ENCODE measurements at regions not wholly inside any gene's neighbourhood (a gene's known extent, or its start where the extent isn't known, plus 50 kb on each side); places are given as distances from the start of the nearest gene placed in this dataset.

DNA sequence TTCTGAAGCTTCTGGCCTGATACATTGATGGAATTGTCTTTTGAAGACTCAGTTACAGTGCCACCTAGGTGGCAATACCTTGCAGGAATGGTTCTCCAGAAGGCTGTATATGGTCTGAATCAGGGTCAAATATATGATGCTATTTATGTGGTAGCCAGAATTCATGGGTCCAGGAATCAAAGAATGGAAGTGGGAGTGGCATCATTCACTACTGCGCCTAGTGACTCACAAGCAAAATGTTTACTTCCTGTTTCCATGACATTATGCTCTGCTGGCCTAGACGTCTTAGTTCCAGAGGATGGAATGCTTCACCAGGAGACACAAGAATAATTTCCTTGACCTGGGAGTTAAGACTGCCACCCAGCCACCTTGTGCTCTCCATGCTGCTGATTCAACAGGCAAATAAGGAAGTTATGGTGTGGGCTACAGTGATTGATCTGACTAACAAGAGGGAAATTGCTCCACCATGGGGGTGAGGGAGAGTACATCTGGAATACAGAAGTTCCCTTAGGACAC, 491.8 kb downstream of the ETS1 start:
- Histone ChIP-seq H3K27ac (ENCODE audit: low read length) (no peak overlapping the region), H3K36me3 (ENCODE audit: control insufficient read depth in 1 of 2, insufficient read depth in 2 of 2, low read length in 2 of 2) (no peaks in the 10 kb centered on the region), H3K4me1 (ENCODE audit: control insufficient read depth in 1 of 2, insufficient read depth in 2 of 2, low read length in 2 of 2) (no peaks in the 10 kb centered on the region), H3K27me3 (ENCODE audit: low read depth, low read length) (no peaks in the 10 kb centered on the region), H3K9me3 (ENCODE audit: control insufficient read depth in 1 of 2, low read length in 2 of 2) (peaks cover 0 to 3% of the 10 kb centered on the region in 2 donors), H3K4me3 (ENCODE audit: low read depth in 1 of 2, low read length in 2 of 2) (no peak overlapping the region)

GRCh38 chr11:128093689-128094088, 493.7 kb downstream of the ETS1 start:
- H3K36me3 ChIP-seq (ENCODE audit: control insufficient read depth in 1 of 2, insufficient read depth in 2 of 2, low read length in 2 of 2): no peaks in the 10 kb centered on the region
- no peaks in the 10 kb centered on the region for H3K4me1 ChIP-seq (ENCODE audit: control insufficient read depth in 1 of 2, insufficient read depth in 2 of 2, low read length in 2 of 2)
- H3K27me3 ChIP-seq (ENCODE audit: low read depth, low read length): no peaks in the 10 kb centered on the region
- H3K9me3 ChIP-seq (ENCODE audit: control insufficient read depth in 1 of 2, low read length in 2 of 2): peaks cover 0 to 10% of the 10 kb centered on the region in 2 donors
- no peak overlapping the region for H3K4me3 ChIP-seq (ENCODE audit: low read depth in 1 of 2, low read length in 2 of 2)
- H3K27ac ChIP-seq (ENCODE audit: low read length): no peak overlapping the region

DNA sequence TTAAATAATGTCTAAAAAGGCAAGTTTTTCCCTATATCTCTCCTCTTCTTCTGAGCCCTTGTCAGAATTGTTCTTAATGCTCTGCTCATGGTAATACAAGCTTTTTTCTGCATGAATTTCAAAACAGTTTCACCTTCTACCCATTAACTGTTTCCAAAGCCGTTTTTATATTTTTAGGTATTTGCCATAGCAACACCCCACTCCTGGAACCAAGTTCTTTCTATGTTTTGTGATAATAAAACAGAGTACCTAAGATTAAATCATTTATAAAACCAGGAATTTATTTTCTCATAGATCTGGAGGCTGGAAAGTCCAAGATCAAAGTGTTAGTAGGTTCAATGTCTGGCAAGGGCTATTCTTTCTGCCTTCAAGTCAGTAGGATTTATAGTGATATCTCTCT, 497.4 kb downstream of the ETS1 start:
- Histone ChIP-seq H3K4me1 (ENCODE audit: control insufficient read depth in 1 of 2, insufficient read depth in 2 of 2, low read length in 2 of 2) (no peaks in the 10 kb centered on the region), H3K4me3 (ENCODE audit: low read depth in 1 of 2, low read length in 2 of 2) (no peak overlapping the region), H3K27me3 (ENCODE audit: low read depth, low read length) (no peaks in the 10 kb centered on the region), H3K36me3 (ENCODE audit: control insufficient read depth in 1 of 2, insufficient read depth in 2 of 2, low read length in 2 of 2) (no peaks in the 10 kb centered on the region), H3K27ac (ENCODE audit: low read length) (no peak overlapping the region), H3K9me3 (ENCODE audit: control insufficient read depth in 1 of 2, low read length in 2 of 2) (peaks cover 0 to 10% of the 10 kb centered on the region in 2 donors)

GRCh38 chr11:128086794-128087193, 500.6 kb downstream of the ETS1 start:
- peaks cover 0 to 10% of the 10 kb centered on the region in 2 donors for H3K9me3 ChIP-seq (ENCODE audit: control insufficient read depth in 1 of 2, low read length in 2 of 2)
- no peaks in the 10 kb centered on the region for H3K4me1 ChIP-seq (ENCODE audit: control insufficient read depth in 1 of 2, insufficient read depth in 2 of 2, low read length in 2 of 2)
- H3K27ac ChIP-seq (ENCODE audit: low read length): no peak overlapping the region

GRCh38 chr11:128085276-128085675, 502.1 kb downstream of the ETS1 start:
- Histone ChIP-seq H3K4me1 (ENCODE audit: control insufficient read depth in 1 of 2, insufficient read depth in 2 of 2, low read length in 2 of 2) (no peaks in the 10 kb centered on the region), H3K36me3 (ENCODE audit: control insufficient read depth in 1 of 2, insufficient read depth in 2 of 2, low read length in 2 of 2) (no peaks in the 10 kb centered on the region), H3K9me3 (ENCODE audit: control insufficient read depth in 1 of 2, low read length in 2 of 2) (peaks cover 0 to 10% of the 10 kb centered on the region in 2 donors), H3K27ac (ENCODE audit: low read length) (no peak overlapping the region), H3K4me3 (ENCODE audit: low read depth in 1 of 2, low read length in 2 of 2) (no peak overlapping the region), H3K27me3 (ENCODE audit: low read depth, low read length) (no peaks in the 10 kb centered on the region)

More at GRCh38 chr11:128086794-128087193, 500.6 kb downstream of the ETS1 start:
- Histone ChIP-seq H3K36me3 (ENCODE audit: control insufficient read depth in 1 of 2, insufficient read depth in 2 of 2, low read length in 2 of 2) (no peaks in the 10 kb centered on the region), H3K27me3 (ENCODE audit: low read depth, low read length) (no peaks in the 10 kb centered on the region), H3K4me3 (ENCODE audit: low read depth in 1 of 2, low read length in 2 of 2) (no peak overlapping the region)

DNA sequence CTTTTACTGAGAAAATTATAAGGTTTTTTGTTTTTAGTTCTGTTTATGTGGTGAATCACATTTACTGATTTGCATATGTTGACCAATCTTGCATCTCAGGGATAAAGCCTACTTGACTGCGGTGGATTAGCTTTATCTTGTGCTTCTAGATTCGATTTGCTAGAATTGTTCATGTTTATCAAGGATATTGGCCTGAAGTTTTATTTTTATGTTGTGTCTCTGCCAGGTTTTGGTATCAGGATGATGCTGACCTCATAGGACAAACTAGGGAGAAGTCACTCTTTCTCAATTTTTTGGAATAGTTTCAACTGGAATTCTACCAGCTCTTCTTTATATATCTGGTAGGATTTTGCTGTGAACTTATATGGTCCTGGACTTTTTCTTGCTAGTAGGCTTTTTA, 504.8 kb downstream of the ETS1 start:
- no peaks in the 10 kb centered on the region for H3K36me3 ChIP-seq (ENCODE audit: control insufficient read depth in 1 of 2, insufficient read depth in 2 of 2, low read length in 2 of 2)
- H3K4me1 ChIP-seq (ENCODE audit: control insufficient read depth in 1 of 2, insufficient read depth in 2 of 2, low read length in 2 of 2): no peaks in the 10 kb centered on the region
- H3K4me3 ChIP-seq (ENCODE audit: low read depth in 1 of 2, low read length in 2 of 2): no peak overlapping the region
- no peaks in the 10 kb centered on the region for H3K9me3 ChIP-seq (ENCODE audit: control insufficient read depth in 1 of 2, low read length in 2 of 2)
- no peaks in the 10 kb centered on the region for H3K27me3 ChIP-seq (ENCODE audit: low read depth, low read length)
- H3K27ac ChIP-seq (ENCODE audit: low read length): no peak overlapping the region

GRCh38 chr11:128069665-128070064, 517.7 kb downstream of the ETS1 start:
- Histone ChIP-seq H3K27ac (ENCODE audit: low read length) (no peak overlapping the region), H3K9me3 (ENCODE audit: control insufficient read depth in 1 of 2, low read length in 2 of 2) (no peaks in the 10 kb centered on the region), H3K4me3 (ENCODE audit: low read depth in 1 of 2, low read length in 2 of 2) (no peak overlapping the region), H3K4me1 (ENCODE audit: control insufficient read depth in 1 of 2, insufficient read depth in 2 of 2, low read length in 2 of 2) (no peaks in the 10 kb centered on the region), H3K36me3 (ENCODE audit: control insufficient read depth in 1 of 2, insufficient read depth in 2 of 2, low read length in 2 of 2) (no peaks in the 10 kb centered on the region), H3K27me3 (ENCODE audit: low read depth, low read length) (no peaks in the 10 kb centered on the region)

- no peaks in the 10 kb centered on the region for H3K4me1 ChIP-seq (ENCODE audit: control insufficient read depth in 1 of 2, insufficient read depth in 2 of 2, low read length in 2 of 2)
- no peaks in the 10 kb centered on the region for H3K36me3 ChIP-seq (ENCODE audit: control insufficient read depth in 1 of 2, insufficient read depth in 2 of 2, low read length in 2 of 2)
- H3K27ac ChIP-seq (ENCODE audit: low read length): no peak overlapping the region
- H3K27me3 ChIP-seq (ENCODE audit: low read depth, low read length): no peaks in the 10 kb centered on the region
- H3K9me3 ChIP-seq (ENCODE audit: control insufficient read depth in 1 of 2, low read length in 2 of 2): no peaks in the 10 kb centered on the region
- no peak overlapping the region for H3K4me3 ChIP-seq (ENCODE audit: low read depth in 1 of 2, low read length in 2 of 2)
These were observed 519.6 kb downstream of the ETS1 start for GRCh38 chr11:128067780-128068179.

- no peaks in the 10 kb centered on the region for H3K4me1 ChIP-seq (ENCODE audit: control insufficient read depth in 1 of 2, insufficient read depth in 2 of 2, low read length in 2 of 2)
- no peaks in the 10 kb centered on the region for H3K9me3 ChIP-seq (ENCODE audit: control insufficient read depth in 1 of 2, low read length in 2 of 2)
- H3K27ac ChIP-seq (ENCODE audit: low read length): no peak overlapping the region
- H3K4me3 ChIP-seq (ENCODE audit: low read depth in 1 of 2, low read length in 2 of 2): no peak overlapping the region
- no peaks in the 10 kb centered on the region for H3K36me3 ChIP-seq (ENCODE audit: control insufficient read depth in 1 of 2, insufficient read depth in 2 of 2, low read length in 2 of 2)
- H3K27me3 ChIP-seq (ENCODE audit: low read depth, low read length): no peaks in the 10 kb centered on the region
These were observed 521.0 kb downstream of the ETS1 start for GRCh38 chr11:128066399-128066798.

GRCh38 chr11:128061281-128061871, 526.0 kb downstream of the ETS1 start:
- no peak overlapping the region for H3K27ac ChIP-seq (ENCODE audit: low read length)

GRCh38 chr11:128058580-128059208, 528.7 kb downstream of the ETS1 start:
- Histone ChIP-seq H3K4me3 (ENCODE audit: low read depth in 1 of 2, low read length in 2 of 2) (no peak overlapping the region), H3K9me3 (ENCODE audit: control insufficient read depth in 1 of 2, low read length in 2 of 2) (no peaks in the 10 kb centered on the region), H3K27me3 (ENCODE audit: low read depth, low read length) (no peaks in the 10 kb centered on the region), H3K4me1 (ENCODE audit: control insufficient read depth in 1 of 2, insufficient read depth in 2 of 2, low read length in 2 of 2) (no peaks in the 10 kb centered on the region), H3K27ac (ENCODE audit: low read length) (no peak overlapping the region), H3K36me3 (ENCODE audit: control insufficient read depth in 1 of 2, insufficient read depth in 2 of 2, low read length in 2 of 2) (no peaks in the 10 kb centered on the region)

More at GRCh38 chr11:128061281-128061871, 526.0 kb downstream of the ETS1 start:
- no peaks in the 10 kb centered on the region for H3K4me1 ChIP-seq (ENCODE audit: control insufficient read depth in 1 of 2, insufficient read depth in 2 of 2, low read length in 2 of 2)
- no peaks in the 10 kb centered on the region for H3K36me3 ChIP-seq (ENCODE audit: control insufficient read depth in 1 of 2, insufficient read depth in 2 of 2, low read length in 2 of 2)
- H3K27me3 ChIP-seq (ENCODE audit: low read depth, low read length): no peaks in the 10 kb centered on the region
- no peak overlapping the region for H3K4me3 ChIP-seq (ENCODE audit: low read depth in 1 of 2, low read length in 2 of 2)
- no peaks in the 10 kb centered on the region for H3K9me3 ChIP-seq (ENCODE audit: control insufficient read depth in 1 of 2, low read length in 2 of 2)
